Inferior parietal cortex (tissue), 1 donor: ENCODE measurements at regions not wholly inside any gene's neighbourhood (a gene's known extent, or its start where the extent isn't known, plus 50 kb on each side); places are given as distances from the start of the nearest gene placed in this dataset.

ENCODE experiments used
- DNase-seq: peaks from one replicate; pipeline ENCODE4 v3.0.0-alpha.2; 2016; ENCODE audit errors: extremely low spot score

DNA sequence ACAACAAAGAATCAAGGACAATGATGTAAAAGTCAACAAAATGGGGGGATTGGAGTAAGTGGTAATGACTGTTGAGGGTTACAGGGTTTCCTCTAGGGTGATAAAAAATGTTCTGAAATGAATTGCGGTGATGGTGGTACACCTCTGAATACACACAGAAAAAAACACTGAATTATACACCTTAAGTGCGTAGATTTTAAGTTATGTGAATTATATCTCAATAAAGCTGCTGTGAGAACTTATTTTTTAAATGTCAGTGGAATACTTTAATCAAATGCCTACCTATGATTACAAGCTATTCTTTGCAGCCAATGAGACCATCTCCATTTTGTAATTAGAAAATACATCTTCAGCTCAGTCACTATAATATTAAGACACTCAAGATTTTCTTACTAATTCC is 53.5 kb downstream of the ZNF608 start:
- DNase-seq = no peak

DNA sequence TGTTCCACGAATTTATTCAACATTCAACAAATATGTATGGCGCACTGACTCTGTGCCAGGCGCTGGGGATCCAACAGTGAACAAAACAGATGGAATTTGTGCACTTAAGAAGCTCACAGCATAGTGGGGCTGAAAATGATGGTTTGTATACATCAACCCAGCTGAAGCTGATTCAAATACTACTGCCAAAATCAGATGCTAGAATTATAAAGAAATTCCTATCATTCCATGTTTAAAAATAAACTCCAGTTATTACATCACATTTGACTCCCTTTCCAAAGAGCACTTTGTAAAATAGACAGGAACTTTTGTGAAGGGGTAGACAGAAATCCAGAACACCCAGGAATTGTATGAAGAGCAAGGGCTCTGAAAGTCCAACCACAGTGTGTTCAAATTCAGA is 54.1 kb downstream of the ZNF608 start:
- no peak for DNase-seq

DNA sequence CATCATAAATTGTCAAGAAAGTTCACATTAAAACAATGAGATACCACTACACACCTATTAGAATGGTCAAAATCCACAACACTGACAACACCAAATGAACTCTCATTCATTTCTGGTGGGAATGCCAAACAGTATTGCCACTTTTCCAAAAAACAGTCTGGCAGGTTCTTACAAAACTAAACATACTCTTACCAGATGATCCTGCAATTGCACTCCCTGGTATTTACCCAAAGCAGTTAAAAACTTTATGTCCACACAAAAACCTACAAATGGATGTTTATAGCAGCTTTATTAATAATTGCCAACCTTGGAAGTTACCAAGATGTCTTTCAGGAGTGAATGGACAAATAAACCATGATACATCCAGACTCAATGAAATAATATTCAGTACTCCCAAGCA is 56.8 kb downstream of the ZNF608 start:
- no peak for DNase-seq

DNA sequence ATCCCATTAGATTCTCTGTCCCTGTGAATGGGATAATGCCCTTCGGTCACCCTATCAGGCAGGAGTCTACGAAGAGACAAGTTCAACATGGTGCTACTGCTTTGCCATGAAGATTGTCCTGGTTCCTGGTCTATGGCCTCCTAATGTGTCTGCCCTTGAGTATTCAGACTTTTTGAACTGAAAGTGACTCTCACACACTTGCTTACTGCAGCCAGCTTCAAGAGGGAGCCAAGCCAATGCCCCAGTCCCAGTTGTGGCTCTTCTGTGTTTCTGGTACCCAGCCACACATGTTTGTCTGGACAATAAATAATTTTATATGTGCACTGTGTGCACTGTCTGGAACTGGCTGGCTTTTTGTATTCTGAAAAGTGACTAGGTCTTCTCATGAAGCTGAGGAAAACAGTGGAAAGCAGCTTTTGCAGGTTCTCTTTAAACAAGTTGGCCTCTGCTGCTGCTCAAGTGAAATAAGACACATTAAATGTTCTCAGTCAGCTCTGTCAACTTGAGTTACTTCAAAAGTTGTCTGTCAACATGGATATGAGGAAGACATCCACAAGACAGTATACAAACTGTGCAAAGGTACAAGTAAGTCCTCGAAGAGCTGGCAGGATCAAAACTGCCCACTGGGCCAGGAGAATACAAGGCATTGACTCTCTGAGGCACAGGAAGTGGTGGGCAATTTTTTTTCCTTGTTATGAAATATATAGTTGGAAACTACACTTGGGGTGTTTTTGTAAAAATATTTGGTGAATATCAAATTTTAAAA is 60.0 kb downstream of the ZNF608 start:
- DNase-seq = no peak

DNA sequence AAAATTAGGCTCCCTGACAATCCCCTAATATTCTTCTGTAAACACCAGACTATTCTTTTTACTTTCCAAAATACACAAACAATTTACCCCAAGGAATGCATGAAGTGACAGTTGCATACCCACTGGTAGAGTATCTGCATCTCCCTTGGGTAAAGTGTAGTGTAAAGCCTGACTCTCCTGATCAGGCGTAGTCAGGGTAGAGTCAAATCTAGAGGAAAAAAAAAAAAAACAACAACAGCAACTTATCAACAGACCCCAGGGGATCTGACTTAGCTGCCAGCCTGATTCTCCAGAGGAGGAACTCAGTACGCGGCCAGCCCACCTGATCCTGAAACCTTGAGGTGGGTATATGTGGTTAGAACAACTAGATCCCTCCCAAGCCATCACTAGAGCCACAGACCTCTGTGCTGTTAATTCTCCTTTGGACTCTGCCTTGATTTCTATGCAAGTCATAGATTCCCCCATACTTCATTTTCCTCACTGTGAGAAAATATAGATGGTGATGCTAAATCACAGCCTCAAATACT is 61.0 kb downstream of the ZNF608 start:
- no peak for DNase-seq

DNA sequence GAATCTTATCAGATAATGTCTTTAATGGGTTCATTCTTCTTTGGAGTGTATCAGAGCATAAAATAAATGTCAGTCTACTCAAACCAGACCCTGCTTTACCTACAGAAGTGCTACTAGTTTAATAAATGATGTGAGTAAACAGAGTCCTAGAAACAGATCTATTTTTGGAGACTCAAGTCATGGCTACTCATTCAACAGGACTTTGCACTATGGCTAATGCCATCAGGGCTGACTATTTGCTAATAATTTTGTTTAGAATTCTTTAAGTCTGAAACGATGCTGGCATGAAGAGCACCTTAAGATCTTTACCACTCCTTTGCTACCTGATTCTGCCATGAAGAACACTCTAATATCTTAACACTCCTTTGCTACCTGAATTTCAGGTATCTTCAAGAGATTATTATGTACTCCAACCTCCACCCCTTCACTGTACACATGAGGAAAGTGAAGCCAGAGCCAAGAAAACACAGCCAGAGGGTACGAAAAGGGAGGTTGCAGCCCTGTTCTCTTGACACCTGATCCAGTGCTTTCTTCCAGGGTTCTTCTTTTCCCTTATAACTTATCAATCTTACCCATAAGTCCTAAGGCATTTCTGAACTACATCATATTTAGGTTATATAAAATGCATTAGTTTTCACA is 62.4 kb downstream of the ZNF608 start:
- DNase-seq = no peak

DNA sequence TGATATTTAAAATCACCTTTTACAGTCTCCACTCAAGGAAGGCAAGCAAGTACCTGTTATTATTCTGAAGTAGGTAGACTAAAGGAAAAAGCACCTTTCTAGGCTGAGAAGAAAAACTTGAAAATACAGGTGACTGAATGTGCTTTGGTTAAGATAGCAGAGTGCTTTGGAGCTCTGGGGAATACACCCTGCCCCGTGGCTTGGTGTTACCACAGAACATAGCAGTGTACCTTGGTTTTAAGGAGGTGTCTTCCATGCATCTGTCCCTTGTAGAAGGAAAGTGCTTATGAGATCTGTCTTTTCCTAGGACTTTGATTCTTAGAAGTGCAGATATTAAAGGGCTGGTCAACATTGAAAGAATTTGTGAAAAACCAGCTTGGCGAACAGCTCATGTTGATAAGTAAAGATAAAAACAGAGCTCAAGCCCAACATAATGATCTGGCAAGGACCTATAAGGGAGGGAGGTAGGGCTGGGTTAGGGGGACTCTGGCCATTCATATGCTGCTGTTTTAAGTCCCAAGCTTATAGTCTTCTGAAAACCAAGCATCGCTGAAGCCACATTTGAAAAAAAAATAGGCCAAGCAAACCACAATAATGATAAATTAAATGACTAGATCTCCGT is 66.8 kb downstream of the ZNF608 start:
- DNase-seq = no peak

DNA sequence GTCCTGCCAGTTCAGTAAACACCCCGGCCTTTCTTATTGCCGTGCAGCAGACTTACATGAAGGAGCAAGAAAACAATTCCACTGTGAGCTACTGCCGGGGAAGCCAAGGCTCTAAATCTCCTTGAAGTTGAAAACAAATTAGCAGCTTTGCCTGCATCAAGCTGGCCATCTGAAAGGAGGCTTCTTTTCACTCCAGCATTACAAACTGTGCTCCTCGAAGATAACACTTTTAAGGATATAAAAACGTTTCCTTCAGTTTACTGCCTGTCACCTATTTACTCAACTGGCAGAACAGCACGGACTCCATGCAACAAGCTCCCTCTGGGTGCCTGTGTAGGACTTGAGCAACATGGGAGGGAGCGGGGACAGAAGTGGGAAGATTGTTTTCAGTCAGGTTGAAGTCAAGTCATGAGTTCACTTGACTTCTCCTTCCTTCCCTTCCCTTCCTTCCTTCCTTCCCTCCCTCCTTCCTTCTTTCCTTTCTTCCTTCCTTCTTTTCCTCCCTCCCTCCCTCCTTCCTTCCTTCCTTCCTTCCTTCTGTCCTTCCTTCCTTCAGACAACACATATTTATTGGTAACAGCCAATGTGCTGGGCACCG is 67.4 kb downstream of the ZNF608 start:
- DNase-seq = no peak

DNA sequence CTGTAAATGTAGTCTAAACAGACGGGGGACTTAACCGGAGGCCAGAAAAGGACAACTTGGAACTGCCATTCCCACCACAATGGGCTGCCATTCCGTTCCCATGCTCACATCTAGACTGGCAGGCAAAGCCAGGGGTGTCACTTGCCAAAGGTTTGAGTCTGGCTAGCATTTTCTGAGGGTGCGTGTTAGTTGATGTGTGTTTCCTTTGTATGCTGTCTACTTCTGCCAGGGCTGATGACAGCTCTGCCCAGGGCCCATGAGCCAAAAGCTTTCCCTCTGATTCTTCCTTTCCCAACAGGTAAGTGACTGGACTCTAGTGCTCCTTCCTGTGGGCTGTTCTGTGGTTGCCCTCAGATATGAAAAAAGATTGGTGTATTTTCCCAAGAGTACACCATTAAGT is 68.0 kb downstream of the ZNF608 start:
- no peak for DNase-seq

DNA sequence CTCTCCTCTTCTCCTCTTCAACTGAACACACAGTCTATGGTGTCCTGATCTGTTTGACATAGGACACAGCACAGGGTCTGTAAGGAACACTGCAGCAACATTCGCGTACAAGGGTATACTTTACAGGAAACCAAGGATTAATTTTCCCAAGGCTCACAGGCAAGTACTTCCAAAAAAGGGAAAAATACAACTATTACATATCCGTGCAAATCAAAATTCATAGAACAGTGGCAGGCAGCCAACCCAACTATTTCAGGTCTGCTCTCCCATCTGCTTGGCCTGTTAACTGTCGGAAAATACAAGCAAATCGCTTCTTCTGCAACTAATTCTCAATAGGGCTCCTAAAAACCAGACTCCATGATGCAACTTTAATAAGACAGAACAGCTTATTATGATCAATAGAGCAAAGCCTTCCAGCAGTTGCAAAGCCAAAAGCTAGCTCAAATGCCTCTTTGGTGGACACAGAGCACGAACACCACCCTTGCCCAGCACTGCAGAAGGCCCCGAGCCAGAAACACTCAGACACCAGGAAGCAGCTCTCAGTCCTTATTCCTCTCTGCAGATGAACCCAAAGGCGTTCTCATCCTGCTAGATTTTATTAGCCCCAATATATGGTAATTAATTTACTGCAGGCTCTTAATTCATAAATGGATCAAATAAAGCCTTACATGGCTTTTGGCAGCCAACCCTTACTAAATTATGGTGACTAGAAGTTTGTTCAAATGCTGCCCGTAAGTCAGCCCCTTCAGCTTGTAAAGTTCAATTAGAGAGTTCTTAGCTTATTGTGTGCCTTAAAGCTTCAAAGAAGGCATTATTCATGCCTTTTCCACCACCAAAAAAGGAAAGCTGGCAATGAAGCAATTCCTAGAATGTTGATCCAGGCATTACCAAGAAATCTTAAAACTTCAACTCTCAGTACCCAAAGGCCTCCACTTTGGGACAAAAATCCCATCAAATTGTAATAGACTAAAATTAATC is 68.8 kb downstream of the ZNF608 start:
- peak; percentile 66 for DNase-seq

DNA sequence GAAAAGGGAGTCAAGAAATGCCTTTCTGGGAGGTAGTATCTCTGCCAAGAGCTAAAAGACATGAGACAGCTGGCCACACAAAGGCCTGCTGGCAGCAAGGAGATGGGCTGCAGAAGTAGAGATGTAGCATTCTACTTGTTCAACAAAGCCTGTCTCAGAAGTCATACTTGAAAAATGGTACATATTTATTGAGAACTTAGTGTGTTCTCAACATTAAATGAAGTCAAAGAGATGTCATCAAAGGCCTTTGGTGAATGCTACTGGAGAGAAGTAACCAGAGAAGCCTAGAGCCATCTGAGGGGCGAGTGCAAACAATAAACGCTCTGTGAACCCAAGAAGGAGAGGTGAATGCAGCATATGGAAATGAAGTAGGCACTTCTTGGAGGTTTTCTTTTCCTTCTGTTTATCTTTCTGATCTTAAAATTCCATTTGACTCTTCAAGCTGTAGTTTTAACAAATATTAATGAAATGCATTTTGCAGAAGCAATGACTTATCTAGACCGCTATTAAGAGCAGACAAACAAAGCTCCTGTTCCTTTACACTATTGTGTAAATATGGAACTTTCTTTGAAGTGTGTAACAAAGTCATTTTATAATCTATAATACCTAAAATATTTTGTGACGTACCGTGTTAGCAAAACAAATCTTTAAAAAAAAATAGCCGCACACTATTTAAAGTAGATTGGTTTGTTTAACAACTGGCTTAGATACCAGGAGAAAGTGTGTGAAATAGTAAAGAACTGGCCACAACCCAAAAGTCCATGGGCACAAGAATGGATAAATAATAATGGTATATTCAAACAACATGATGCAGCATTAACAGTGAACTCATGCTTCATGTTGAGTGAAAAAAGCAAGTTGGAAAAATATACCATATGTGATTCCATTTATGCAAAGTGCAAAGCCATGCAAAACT is 70.2 kb downstream of the ZNF608 start:
- no peak for DNase-seq

DNA sequence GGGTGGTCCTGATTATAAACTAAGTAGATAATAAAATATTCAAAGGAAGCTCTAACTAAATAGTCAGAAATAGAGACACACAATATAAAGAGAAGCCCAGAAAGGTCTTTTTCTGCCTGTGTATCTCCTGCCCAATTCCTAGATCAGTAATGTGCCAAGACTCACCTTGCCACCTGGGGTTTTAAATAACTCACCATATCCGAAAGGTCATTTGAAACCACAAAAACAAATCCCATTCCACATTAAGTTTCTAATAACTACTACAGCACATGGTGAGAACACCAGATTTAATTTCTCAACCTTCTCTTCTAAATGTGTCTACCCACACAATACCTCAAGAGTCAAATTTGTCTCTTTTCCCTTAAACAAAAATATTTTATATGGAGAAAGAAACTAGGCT is 75.2 kb downstream of the ZNF608 start:
- no peak for DNase-seq

DNA sequence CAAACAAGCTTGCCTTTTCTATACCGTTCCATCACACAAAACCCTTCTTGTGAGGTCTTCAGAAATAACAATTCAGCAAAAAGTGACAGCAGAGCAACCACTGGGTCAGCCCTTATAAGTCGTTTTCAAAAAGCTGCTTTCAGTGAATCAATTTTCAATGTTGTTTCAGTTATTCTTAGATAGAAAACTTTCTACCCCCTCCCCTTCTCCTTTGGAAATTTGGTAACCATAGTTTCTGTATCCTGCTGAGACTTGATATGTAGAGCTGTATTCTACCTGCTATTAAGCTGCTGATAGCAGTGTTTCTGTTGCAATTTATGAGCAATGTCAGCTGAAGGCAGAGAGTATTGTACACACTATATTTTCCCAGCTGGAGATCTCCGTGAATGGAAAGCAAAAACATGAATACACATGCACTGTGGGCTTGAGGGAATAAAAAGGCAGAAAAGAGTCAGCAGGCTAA is 75.7 kb downstream of the ZNF608 start:
- no peak for DNase-seq

DNA sequence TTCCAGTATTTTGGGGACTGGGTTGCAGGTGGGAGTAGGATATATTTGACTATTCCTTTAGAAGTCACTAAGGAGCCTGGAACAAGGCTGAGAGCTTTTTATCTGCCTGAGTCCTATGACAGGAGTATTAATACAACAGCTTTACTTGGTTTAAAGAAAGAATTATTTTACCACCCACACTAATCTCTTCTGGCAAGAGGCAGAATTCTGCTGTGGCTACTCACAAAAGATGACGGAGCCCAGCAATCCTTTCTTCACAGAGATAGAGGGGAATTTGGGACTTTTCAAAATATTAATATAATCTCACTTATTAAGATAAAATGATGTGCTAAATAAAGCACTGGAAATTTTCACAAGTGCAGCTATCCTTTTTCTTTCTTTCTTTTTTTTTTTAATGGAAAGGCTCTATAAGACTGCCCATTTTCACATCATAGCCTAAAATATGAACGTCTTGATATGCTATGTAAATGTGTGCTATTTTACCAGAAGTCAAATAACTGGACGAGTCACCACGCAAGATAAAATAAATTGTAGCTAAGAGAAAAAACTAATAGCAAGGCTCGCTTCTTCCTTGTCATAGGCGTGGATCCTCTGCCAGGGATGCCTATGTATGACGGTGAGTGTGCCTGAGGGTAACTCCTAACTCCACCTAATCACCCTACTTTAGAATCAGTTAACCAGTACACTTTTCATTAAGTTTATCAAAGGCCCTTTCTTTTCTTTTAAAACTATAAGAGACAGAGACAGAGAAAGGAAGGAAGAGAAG is 76.3 kb downstream of the ZNF608 start:
- no peak for DNase-seq

DNA sequence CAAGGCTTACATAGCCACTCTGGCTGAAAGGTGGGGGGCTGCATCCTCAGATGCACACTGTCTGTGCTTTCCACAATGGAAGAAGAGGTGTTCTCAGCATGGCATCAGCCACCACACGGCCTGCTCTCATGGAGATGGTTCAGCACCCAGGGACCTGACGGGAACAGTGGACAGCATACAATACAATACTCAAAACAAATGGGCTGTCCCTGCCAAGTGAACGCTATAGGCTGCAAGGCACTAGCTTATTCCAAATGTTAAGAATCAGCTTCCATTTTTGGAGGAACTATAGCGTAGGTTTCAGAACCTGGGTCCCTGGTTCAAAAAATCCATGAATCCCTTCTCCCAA is 77.2 kb downstream of the ZNF608 start:
- no peak for DNase-seq

DNA sequence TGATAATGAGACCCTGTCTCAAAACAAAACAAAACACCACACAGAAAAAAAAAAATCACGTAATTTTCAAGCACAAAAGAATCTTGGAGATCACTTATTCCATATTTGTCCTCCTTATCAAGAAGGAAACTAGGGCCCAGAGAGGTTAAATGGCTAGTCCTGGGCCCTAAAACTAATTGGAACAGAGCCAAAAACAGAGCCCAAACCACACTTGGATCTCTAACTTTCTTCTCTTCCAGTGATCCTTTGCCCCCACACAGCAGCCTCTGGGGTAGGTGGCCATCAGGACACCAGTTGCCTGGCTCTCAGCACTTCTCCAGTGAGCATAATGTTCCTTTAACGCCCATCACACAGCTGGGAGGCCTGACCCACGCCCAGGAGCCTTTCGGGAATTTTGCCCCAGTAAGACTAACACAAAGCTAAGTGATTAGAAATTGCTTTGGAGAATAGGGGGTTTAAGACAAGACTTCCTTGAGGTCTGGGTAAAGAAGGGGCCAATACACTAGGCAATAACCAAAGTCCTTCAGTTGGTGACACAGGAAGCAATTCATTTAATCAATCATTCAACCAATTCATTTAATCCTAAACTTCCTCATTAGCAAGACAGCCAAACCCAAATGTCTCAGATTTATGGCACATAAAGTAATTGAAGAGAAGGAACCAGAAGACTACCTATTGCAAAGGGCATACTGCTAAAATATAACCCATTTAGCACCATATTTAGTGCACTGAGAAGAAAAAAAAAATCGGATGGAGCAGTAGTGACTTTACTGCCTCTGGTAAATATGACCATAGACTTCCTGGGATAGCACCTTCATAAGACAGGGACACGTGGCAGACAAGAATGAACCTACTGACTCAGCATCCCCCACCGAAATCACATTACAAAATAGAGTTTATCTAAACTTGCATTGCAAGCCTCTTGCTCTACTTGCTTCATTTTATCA is 77.8 kb downstream of the ZNF608 start:
- no peak for DNase-seq

DNA sequence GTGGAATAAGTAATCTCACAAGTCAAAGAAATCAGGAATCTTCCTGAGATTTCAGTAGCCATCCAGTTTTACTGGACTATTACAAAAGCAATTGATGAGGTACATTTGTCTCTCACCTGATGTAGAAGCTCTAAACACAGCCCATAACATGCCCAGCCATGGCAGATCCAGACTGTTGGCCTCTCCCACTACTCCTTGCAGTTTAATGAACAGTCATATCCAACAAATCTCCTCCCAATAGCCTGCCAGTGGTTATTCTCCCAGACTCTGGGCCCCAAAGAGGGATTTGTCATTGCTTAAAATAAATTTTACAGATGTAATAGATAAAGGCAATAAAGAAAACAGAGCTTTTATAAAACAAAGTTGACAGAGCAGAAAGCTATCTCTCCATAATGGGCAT is 80.8 kb downstream of the ZNF608 start:
- DNase-seq = no peak

DNA sequence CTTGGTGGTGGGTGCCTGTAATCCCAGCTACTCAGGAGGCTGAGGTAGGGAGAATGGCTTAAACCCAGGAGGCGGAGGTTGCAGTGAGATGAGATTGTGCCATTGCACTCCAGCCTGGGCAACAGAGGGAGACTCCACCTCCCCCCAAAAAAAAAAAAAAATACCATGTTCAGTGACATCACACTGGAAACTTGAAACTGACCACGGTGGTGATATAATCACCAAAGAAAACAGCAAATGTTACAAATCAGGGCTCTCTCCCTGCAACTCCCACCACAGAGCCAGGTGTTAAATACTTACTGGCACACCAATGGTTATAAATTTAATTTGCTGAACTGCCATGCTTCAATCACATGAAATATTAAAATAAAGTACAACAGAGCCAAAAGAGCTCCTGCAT is 81.4 kb downstream of the ZNF608 start:
- no peak for DNase-seq
